GM12878 (cell line): ENCODE measurements at regions not wholly inside any gene's neighbourhood (a gene's known extent, or its start where the extent isn't known, plus 50 kb on each side); places are given as distances from the start of the nearest gene placed in this dataset.

Source experiments
- ATAC-seq: fragments of 200-7000 bp; cut with Tn5 transposase; 3 replicates; pipeline ENCODE4 v1.9.1; 2020; ENCODE audit warnings: mild to moderate bottlenecking, moderate library complexity
- BruUV-seq: library from RNA; stranded (reverse); fragments of 400-500 nt; replicated peaks from 2 replicates; lab custom pipeline; 2021; lab: Mats Ljungman, UMichigan
- CTCF ChIA-PET: fragments of 300-600 bp; sonication (Branson Sonifier 250); formaldehyde crosslinking; extraction: SDS; loops from one replicate; lab custom pipeline; 2021; ENCODE audit warnings: inconsistent platforms; lab: Yijun Ruan, JAX
- POLR2A ChIA-PET: fragments of 350-600 bp; formaldehyde crosslinking; extraction: SDS; loops from one replicate; lab custom pipeline; 2021; ENCODE audit warnings: inconsistent platforms; lab: Charles Lee
- RAD21 ChIA-PET: fragments of 300-600 bp; sonication (Branson Sonifier 250); formaldehyde crosslinking; loops from one replicate; lab custom pipeline; 2023; ENCODE audit warnings: antibody characterized with exemption; ENCODE audit not compliant: unreplicated experiment; lab: Charles Lee
- SMC1A ChIA-PET: fragments of 300-600 bp; sonication (Branson Sonifier 250); formaldehyde crosslinking; loops from one replicate; lab custom pipeline; 2023; ENCODE audit not compliant: unreplicated experiment, uncharacterized antibody; lab: Charles Lee
- DNase-seq: peaks from one replicate; pipeline ENCODE4 v3.0.0-alpha.2; 2011; ENCODE audit warnings: low read depth, low spot score
- FAIRE-seq: peaks from 3 replicates; lab custom pipeline; 2011; peaks lifted over from hg19 to GRCh38; lab: Jason Lieb, UNC
- H2AFZ ChIP-seq: 2 replicates; pipeline ENCODE4 v1.6.0; 2011; ENCODE audit warnings: low read depth, low read length, control low read depth; ENCODE audit not compliant: control insufficient read depth
- H3K27ac ChIP-seq: 2 replicates; pipeline ENCODE4 v1.5.1; 2011; ENCODE audit warnings: control low read depth; ENCODE audit not compliant: control insufficient read depth, insufficient read depth
- H3K27me3 ChIP-seq, 2 experiments: replicated peaks in 1 of 2; 2 replicates each; pipeline versions ENCODE4 v1.6.0 to v1.6.1; 2011; ENCODE audit warnings: low read length in 1 of 2; ENCODE audit not compliant: control insufficient read depth in 2 of 2, insufficient read depth in 2 of 2
- H3K36me3 ChIP-seq, 2 experiments: 2 replicates each; pipeline ENCODE4 v1.5.1; 2011; ENCODE audit warnings: low read length in 1 of 2; ENCODE audit not compliant: control insufficient read depth in 2 of 2, insufficient read depth in 2 of 2
- H3K4me1 ChIP-seq: 2 replicates; pipeline ENCODE4 v1.6.1; 2011; ENCODE audit warnings: mild to moderate bottlenecking, low read length, moderate library complexity, mixed read lengths; ENCODE audit not compliant: control insufficient read depth, insufficient read depth
- H3K4me2 ChIP-seq: 2 replicates; pipeline ENCODE4 v1.6.0; 2011; ENCODE audit warnings: control low read depth; ENCODE audit not compliant: control insufficient read depth, insufficient read depth
- H3K4me3 ChIP-seq: fragments of 200-600 bp; sonication (generic); 2 replicates; pipeline ENCODE4 v1.5.1; 2016
- H3K79me2 ChIP-seq: 2 replicates; pipeline ENCODE4 v1.6.0; 2011; ENCODE audit warnings: low read length; ENCODE audit not compliant: control insufficient read depth, insufficient read depth
- H3K9ac ChIP-seq: 2 replicates; pipeline ENCODE4 v1.8.0; 2011; ENCODE audit warnings: low read length, control low read depth, mixed read lengths; ENCODE audit not compliant: control insufficient read depth, insufficient read depth
- H3K9me3 ChIP-seq: replicated peaks from 3 replicates; pipeline ENCODE4 v1.5.1; 2011; ENCODE audit warnings: mild to moderate bottlenecking, low read length; ENCODE audit not compliant: control insufficient read depth, insufficient read depth
- H4K20me1 ChIP-seq: 2 replicates; pipeline ENCODE4 v1.6.0; 2011; ENCODE audit not compliant: control insufficient read depth, insufficient read depth
- CBX5 ChIP-seq: sonication (generic); IDR thresholded peaks from 2 replicates; pipeline ENCODE4 v1.6.1; 2016; ENCODE audit warnings: low read depth, moderate library complexity, mild to moderate bottlenecking, inconsistent platforms
- CEBPZ ChIP-seq: fragments of 150-350 bp; IDR thresholded peaks from 2 replicates; pipeline ENCODE4 v1.6.1; 2016; ENCODE audit warnings: low read depth, low read length
- CREB1 ChIP-seq: IDR thresholded peaks from 2 replicates; pipeline ENCODE4 v1.6.1; 2012; ENCODE audit warnings: low read depth, mild to moderate bottlenecking, inconsistent platforms
- EGR1 ChIP-seq, 2 experiments: IDR thresholded peaks; 1 replicate in 1 of 2; 2 replicates in 1 of 2; pipeline ENCODE4 v1.6.1; 2011 to 2012; ENCODE audit warnings: low read depth in 2 of 2, low read length in 2 of 2, borderline replicate concordance in 1 of 2, mild to moderate bottlenecking in 1 of 2, moderate library complexity in 1 of 2
- GATAD2B ChIP-seq: fragments of 450-650 bp; conservative IDR thresholded peaks from 2 replicates; pipeline ENCODE4 v1.6.1; 2017; ENCODE audit warnings: low read depth, mild to moderate bottlenecking, moderate library complexity
- POLR2AphosphoS2 ChIP-seq: IDR thresholded peaks from 2 replicates; pipeline ENCODE4 v1.6.1; 2011; ENCODE audit warnings: low read depth, mild to moderate bottlenecking, low read length, improper control_type of control experiment, moderate library complexity
- SREBF2 ChIP-seq: IDR thresholded peaks from 2 replicates; pipeline ENCODE4 v1.6.1; 2012; ENCODE audit warnings: mild to moderate bottlenecking, low read length
- WGBS: methylation state at CpG from one replicate; pipeline ENCODE4 v1.1.6; 2016; ENCODE audit warnings: low lambda C conversion rate; ENCODE audit not compliant: insufficient replicate concordance, insufficient coverage; ENCODE audit errors: missing lambda C conversion rate; 5-methylcytosine and 5-hydroxymethylcytosine counted together
- in situ Hi-C: fragments of 300-500 bp; cut with MboI; formaldehyde crosslinking; loops from 9 replicates; pipeline ENCODE4 v1.14.3; 2018; ENCODE audit warnings: mixed read lengths
- intact Hi-C: fragments of 100-400 bp; cut with micrococcal nuclease; formaldehyde crosslinking; loops from one replicate; pipeline ENCODE4 v1.14.2; 2022; ENCODE audit not compliant: unreplicated experiment
- TF ChIP-seq, protein P1 (sequence below), 3 experiments: IDR thresholded peaks in 2 of 3; conservative IDR thresholded peaks in 1 of 3; 2 replicates each; pipeline ENCODE4 v1.5.1; 2011; ENCODE audit warnings: low read depth in 3 of 3, low read length in 3 of 3, mild to moderate bottlenecking in 3 of 3, control low read depth in 2 of 3, moderate library complexity in 2 of 3, inconsistent platforms in 1 of 3, mixed read lengths in 1 of 3; ENCODE audit not compliant: control insufficient read depth in 2 of 3, insufficient read depth in 1 of 3; ENCODE audit errors: extremely low read depth in 1 of 3
- TF ChIP-seq, protein P2 (sequence below): fragments of 450-650 bp; IDR thresholded peaks from 2 replicates; pipeline ENCODE4 v1.6.1; 2017; ENCODE audit warnings: mild to moderate bottlenecking, moderate library complexity

- FAIRE-seq (no peak), ATAC-seq (no peak), DNase-seq (no peak)
- Histone ChIP-seq H3K79me2 (no peaks in the 10 kb centered on the region), H4K20me1 (no peaks in the 10 kb centered on the region), H3K4me1 (peaks cover 4% of the 10 kb centered on the region; the same call in 1 of the 2 replicates), H3K9me3 (peaks cover 3% of the 10 kb centered on the region), H3K4me3 (no peak overlapping the region), H3K4me2 (no peak overlapping the region), H3K9ac (no peak overlapping the region), H2AFZ (no peak overlapping the region), H3K27me3 (no peaks in the 10 kb centered on the region), H3K36me3 (peaks cover 0 to 3% of the 10 kb centered on the region in 2 experiments; a peak in 1 of 4 replicates), H3K27ac (no peak overlapping the region)
- no TSS peak for BruUV-seq
- 94% methylated on average over 3 of the region's 3 CpGs for WGBS
- intact Hi-C loops (no loop called here), in situ Hi-C loops (no loop called here)
- POLR2A ChIA-PET, result no interaction called here
- TF ChIP-seq, protein P1, sequence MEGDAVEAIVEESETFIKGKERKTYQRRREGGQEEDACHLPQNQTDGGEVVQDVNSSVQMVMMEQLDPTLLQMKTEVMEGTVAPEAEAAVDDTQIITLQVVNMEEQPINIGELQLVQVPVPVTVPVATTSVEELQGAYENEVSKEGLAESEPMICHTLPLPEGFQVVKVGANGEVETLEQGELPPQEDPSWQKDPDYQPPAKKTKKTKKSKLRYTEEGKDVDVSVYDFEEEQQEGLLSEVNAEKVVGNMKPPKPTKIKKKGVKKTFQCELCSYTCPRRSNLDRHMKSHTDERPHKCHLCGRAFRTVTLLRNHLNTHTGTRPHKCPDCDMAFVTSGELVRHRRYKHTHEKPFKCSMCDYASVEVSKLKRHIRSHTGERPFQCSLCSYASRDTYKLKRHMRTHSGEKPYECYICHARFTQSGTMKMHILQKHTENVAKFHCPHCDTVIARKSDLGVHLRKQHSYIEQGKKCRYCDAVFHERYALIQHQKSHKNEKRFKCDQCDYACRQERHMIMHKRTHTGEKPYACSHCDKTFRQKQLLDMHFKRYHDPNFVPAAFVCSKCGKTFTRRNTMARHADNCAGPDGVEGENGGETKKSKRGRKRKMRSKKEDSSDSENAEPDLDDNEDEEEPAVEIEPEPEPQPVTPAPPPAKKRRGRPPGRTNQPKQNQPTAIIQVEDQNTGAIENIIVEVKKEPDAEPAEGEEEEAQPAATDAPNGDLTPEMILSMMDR (IDR thresholded peaks at IDR 0.05 in 2 of 3, conservative IDR thresholded peaks at IDR 0.05 in 1 of 3; ENCODE audit: control insufficient read depth in 2 of 3, extremely low read depth in 1 of 3, insufficient read depth in 1 of 3, low read depth in 3 of 3, low read length in 3 of 3), result no peak
- no peak for TF ChIP-seq CBX5
- no peak for TF ChIP-seq POLR2AphosphoS2
- no peak for TF ChIP-seq SREBF2
- no peak for TF ChIP-seq EGR1 (IDR thresholded peaks at IDR 0.05; ENCODE audit: borderline replicate concordance in 1 of 2, low read depth in 2 of 2, low read length in 2 of 2)
- no peak for TF ChIP-seq CEBPZ
- no peak for TF ChIP-seq GATAD2B
- no peak for TF ChIP-seq CREB1
- TF ChIP-seq, protein P2, sequence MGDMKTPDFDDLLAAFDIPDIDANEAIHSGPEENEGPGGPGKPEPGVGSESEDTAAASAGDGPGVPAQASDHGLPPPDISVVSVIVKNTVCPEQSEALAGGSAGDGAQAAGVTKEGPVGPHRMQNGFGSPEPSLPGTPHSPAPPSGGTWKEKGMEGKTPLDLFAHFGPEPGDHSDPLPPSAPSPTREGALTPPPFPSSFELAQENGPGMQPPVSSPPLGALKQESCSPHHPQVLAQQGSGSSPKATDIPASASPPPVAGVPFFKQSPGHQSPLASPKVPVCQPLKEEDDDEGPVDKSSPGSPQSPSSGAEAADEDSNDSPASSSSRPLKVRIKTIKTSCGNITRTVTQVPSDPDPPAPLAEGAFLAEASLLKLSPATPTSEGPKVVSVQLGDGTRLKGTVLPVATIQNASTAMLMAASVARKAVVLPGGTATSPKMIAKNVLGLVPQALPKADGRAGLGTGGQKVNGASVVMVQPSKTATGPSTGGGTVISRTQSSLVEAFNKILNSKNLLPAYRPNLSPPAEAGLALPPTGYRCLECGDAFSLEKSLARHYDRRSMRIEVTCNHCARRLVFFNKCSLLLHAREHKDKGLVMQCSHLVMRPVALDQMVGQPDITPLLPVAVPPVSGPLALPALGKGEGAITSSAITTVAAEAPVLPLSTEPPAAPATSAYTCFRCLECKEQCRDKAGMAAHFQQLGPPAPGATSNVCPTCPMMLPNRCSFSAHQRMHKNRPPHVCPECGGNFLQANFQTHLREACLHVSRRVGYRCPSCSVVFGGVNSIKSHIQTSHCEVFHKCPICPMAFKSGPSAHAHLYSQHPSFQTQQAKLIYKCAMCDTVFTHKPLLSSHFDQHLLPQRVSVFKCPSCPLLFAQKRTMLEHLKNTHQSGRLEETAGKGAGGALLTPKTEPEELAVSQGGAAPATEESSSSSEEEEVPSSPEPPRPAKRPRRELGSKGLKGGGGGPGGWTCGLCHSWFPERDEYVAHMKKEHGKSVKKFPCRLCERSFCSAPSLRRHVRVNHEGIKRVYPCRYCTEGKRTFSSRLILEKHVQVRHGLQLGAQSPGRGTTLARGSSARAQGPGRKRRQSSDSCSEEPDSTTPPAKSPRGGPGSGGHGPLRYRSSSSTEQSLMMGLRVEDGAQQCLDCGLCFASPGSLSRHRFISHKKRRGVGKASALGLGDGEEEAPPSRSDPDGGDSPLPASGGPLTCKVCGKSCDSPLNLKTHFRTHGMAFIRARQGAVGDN, result no peak
- CTCF ChIA-PET, result interaction anchor here (1.0 to 1.1 kb wide), 2 partner anchors 13 to 29 kb away, joined by 3 read pairs; no protein-coding TSS in a partner anchor
- SMC1A ChIA-PET, result interaction anchor here (1.1 to 2.4 kb wide), 4 partner anchors 24 to 50 kb away, joined by 4 to 10 read pairs (median 5); no protein-coding TSS in a partner anchor
- RAD21 ChIA-PET, result interaction anchor here (1.1 kb wide), 1 partner anchor 42 kb away, joined by 4 read pairs; no protein-coding TSS in a partner anchor
Observed at GRCh38 chr6:6436946-6437345, 116.5 kb upstream of the F13A1 start.
